OCI-LY1 (cell line): ENCODE measurements at regions not wholly inside any gene's neighbourhood (a gene's known extent, or its start where the extent isn't known, plus 50 kb on each side); places are given as distances from the start of the nearest gene placed in this dataset.

Experiments
- H2AFZ ChIP-seq: fragments of 200-600 bp; sonication (generic), shearing (Covaris generic); 2 replicates; pipeline ENCODE4 v1.6.0; 2014; ENCODE audit warnings: antibody characterized with exemption, mild to moderate bottlenecking, low read length
- H3F3A ChIP-seq: fragments of 200-600 bp; sonication (generic), shearing (Covaris generic); 2 replicates; pipeline ENCODE4 v1.6.0; 2014; ENCODE audit warnings: mild to moderate bottlenecking, antibody characterized with exemption, low read length, moderate library complexity; ENCODE audit not compliant: insufficient read depth
- H3K27ac ChIP-seq: fragments of 200-600 bp; sonication (generic); 2 replicates; pipeline ENCODE4 v1.5.1; 2014; ENCODE audit warnings: low read length, mixed run types, mild to moderate bottlenecking, low read depth; ENCODE audit not compliant: poor library complexity, severe bottlenecking
- H3K27me3 ChIP-seq: fragments of 200-600 bp; sonication (generic); 2 replicates; pipeline ENCODE4 v1.6.0; 2014; ENCODE audit warnings: antibody characterized with exemption, mild to moderate bottlenecking, low read length, moderate library complexity; ENCODE audit not compliant: insufficient read depth
- H3K36me3 ChIP-seq: fragments of 200-600 bp; sonication (generic); 2 replicates; pipeline ENCODE4 v1.6.1; 2014; ENCODE audit warnings: mild to moderate bottlenecking, antibody characterized with exemption, low read length, moderate library complexity, mixed read lengths; ENCODE audit not compliant: insufficient read depth
- H3K4me1 ChIP-seq: fragments of 200-600 bp; sonication (generic); 2 replicates; pipeline ENCODE4 v1.5.1; 2014; ENCODE audit warnings: mild to moderate bottlenecking, low read length, moderate library complexity; ENCODE audit not compliant: insufficient read depth, severe bottlenecking
- H3K4me2 ChIP-seq: fragments of 200-600 bp; sonication (generic), shearing (Covaris generic); 2 replicates; pipeline ENCODE4 v1.6.1; 2014; ENCODE audit warnings: low read length
- H3K4me3 ChIP-seq: fragments of 200-600 bp; sonication (generic); 2 replicates; pipeline ENCODE4 v1.5.1; 2014; ENCODE audit warnings: low read length, low read depth, mild to moderate bottlenecking, mixed read lengths; ENCODE audit not compliant: poor library complexity, severe bottlenecking
- H3K79me2 ChIP-seq: fragments of 200-600 bp; shearing (Covaris generic); 2 replicates; pipeline ENCODE4 v1.6.1; 2016; ENCODE audit warnings: mixed run types, low read length, mixed read lengths; ENCODE audit not compliant: insufficient read depth
- H3K9ac ChIP-seq: fragments of 200-600 bp; sonication (generic), shearing (Covaris generic); 2 replicates; pipeline ENCODE4 v1.6.1; 2014; ENCODE audit warnings: mild to moderate bottlenecking, low read length, mixed read lengths
- H3K9me2 ChIP-seq: fragments of 200-600 bp; sonication (generic), shearing (Covaris generic); 2 replicates; pipeline ENCODE4 v1.6.1; 2014; ENCODE audit warnings: low read depth, mild to moderate bottlenecking, low read length, mixed read lengths
- H3K9me3 ChIP-seq: fragments of 200-600 bp; shearing (Covaris generic); 2 replicates; pipeline ENCODE4 v1.6.1; 2014; ENCODE audit warnings: low read length, mixed read lengths
- H4K20me1 ChIP-seq: fragments of 200-600 bp; sonication (generic), shearing (Covaris generic); 2 replicates; pipeline ENCODE4 v1.6.0; 2016; ENCODE audit warnings: mild to moderate bottlenecking, low read length; ENCODE audit not compliant: insufficient read depth
- CTCF ChIP-seq: fragments of 200-600 bp; sonication (generic), shearing (Covaris generic); IDR thresholded peaks from 2 replicates; pipeline ENCODE4 v1.5.1; 2017; ENCODE audit warnings: mild to moderate bottlenecking, antibody characterized with exemption, low read length, moderate library complexity, mixed read lengths
- EZH2 ChIP-seq: fragments of 200-600 bp; sonication (generic), shearing (Covaris generic); IDR thresholded peaks from 2 replicates; pipeline ENCODE4 v1.8.0; 2017; ENCODE audit warnings: borderline replicate concordance, mixed run types, mild to moderate bottlenecking, antibody characterized with exemption, low read length, moderate library complexity, mixed read lengths

GRCh38 chr14:101444116-101444515 is 117.2 kb upstream of the DIO3 start:
- no peak overlapping the region for H3K4me2 ChIP-seq
- H4K20me1 ChIP-seq = no peaks in the 10 kb centered on the region

GRCh38 chr14:101445278-101445677 is 116.0 kb upstream of the DIO3 start:
- Histone ChIP-seq H3K79me2 (no peaks in the 10 kb centered on the region), H3K9ac (no peak overlapping the region), H3K4me1 (no peaks in the 10 kb centered on the region), H4K20me1 (no peaks in the 10 kb centered on the region), H3K36me3 (no peaks in the 10 kb centered on the region), H3F3A (no peaks in the 10 kb centered on the region), H3K27me3 (no peaks in the 10 kb centered on the region; the same call in 1 of the 2 replicates), H2AFZ (no peak overlapping the region), H3K9me2 (no peaks in the 10 kb centered on the region), H3K4me3 (no peak overlapping the region), H3K27ac (no peak overlapping the region), H3K4me2 (no peak overlapping the region), H3K9me3 (no peaks in the 10 kb centered on the region)
- TF ChIP-seq CTCF = no peak
- no peak for TF ChIP-seq EZH2

More at GRCh38 chr14:101444116-101444515, 117.2 kb upstream of the DIO3 start:
- no peak for TF ChIP-seq EZH2
- TF ChIP-seq CTCF = no peak
- H3K79me2 ChIP-seq = no peaks in the 10 kb centered on the region
- H3K36me3 ChIP-seq = no peaks in the 10 kb centered on the region
- no peak overlapping the region for H3K9ac ChIP-seq
- no peak overlapping the region for H3K27ac ChIP-seq
- H3K4me3 ChIP-seq = no peak overlapping the region
- H3K9me2 ChIP-seq = no peaks in the 10 kb centered on the region
- H3F3A ChIP-seq = no peaks in the 10 kb centered on the region
- H2AFZ ChIP-seq = no peak overlapping the region
- H3K9me3 ChIP-seq = no peaks in the 10 kb centered on the region
- no peaks in the 10 kb centered on the region; the same call in 1 of the 2 replicates for H3K27me3 ChIP-seq
- H3K4me1 ChIP-seq = no peaks in the 10 kb centered on the region

- H4K20me1 ChIP-seq = no peaks in the 10 kb centered on the region
- no peaks in the 10 kb centered on the region; the same call in 1 of the 2 replicates for H3K27me3 ChIP-seq
- no peak overlapping the region for H3K4me2 ChIP-seq
- no peaks in the 10 kb centered on the region for H3F3A ChIP-seq
- H3K27ac ChIP-seq = no peak overlapping the region
- H3K9me2 ChIP-seq = no peaks in the 10 kb centered on the region
- TF ChIP-seq CTCF (no peak), EZH2 (no peak)
- no peak overlapping the region for H3K9ac ChIP-seq
- no peaks in the 10 kb centered on the region for H3K36me3 ChIP-seq
- no peak overlapping the region for H3K4me3 ChIP-seq
- H3K79me2 ChIP-seq = no peaks in the 10 kb centered on the region
- no peaks in the 10 kb centered on the region for H3K4me1 ChIP-seq
- no peaks in the 10 kb centered on the region for H3K9me3 ChIP-seq
- H2AFZ ChIP-seq = no peak overlapping the region
Observed at GRCh38 chr14:101446387-101446969, 114.8 kb upstream of the DIO3 start.
